ENCODE measurements at regions not wholly inside any gene's neighbourhood (a gene's known extent, or its start where the extent isn't known, plus 50 kb on each side); places are given as distances from the start of the nearest gene placed in this dataset.
A peak's percentile ranks its signal among the peaks of the same experiment; 100 is the strongest.

GRCh38 chr9:105053209-105053652 lies 125.3 kb upstream of the ABCA1 start (continued):
- TF ChIP-seq MITF (IDR thresholded peaks at IDR 0.05): 0 out of 2 replicates have a peak, but pooled peaks have one; percentile 35

GRCh38 chr9:105054491-105054890 lies 126.5 kb upstream of the ABCA1 start:
- Histone ChIP-seq H3K9ac (ENCODE audit: insufficient read depth in 1 of 2, low read depth in 2 of 2, low read length in 2 of 2) (no peak overlapping the region), H3K27me3 (ENCODE audit: control insufficient read depth in 2 of 2, insufficient read depth in 2 of 2, low read length in 2 of 2) (peaks cover 6 to 7% of the 10 kb centered on the region in 2 experiments; a peak in 3 of 5 replicates), H3K4me2 (ENCODE audit: insufficient read depth, low read length) (no peak overlapping the region), H3K4me1 (replicated peaks in 1 of 2; ENCODE audit: control insufficient read depth in 2 of 2, insufficient read depth in 2 of 2, low read length in 2 of 2) (no peaks in the 10 kb centered on the region), H2AFZ (ENCODE audit: low read depth, low read length) (no peak overlapping the region), H3K79me2 (ENCODE audit: control insufficient read depth, insufficient read depth, low read length) (no peaks in the 10 kb centered on the region), H3K36me3 (ENCODE audit: control insufficient read depth, insufficient read depth, low read length) (no peaks in the 10 kb centered on the region), H3K9me1 (ENCODE audit: control insufficient read depth, insufficient read depth, low read length) (no peaks in the 10 kb centered on the region), H4K20me1 (replicated peaks; ENCODE audit: control insufficient read depth, insufficient read depth, low read length) (no peaks in the 10 kb centered on the region), H3K27ac (ENCODE audit: extremely low read depth, low read depth, low read length) (no peak overlapping the region), H3K9me3 (replicated peaks; ENCODE audit: control insufficient read depth, insufficient read depth, low read depth, low read length) (no peaks in the 10 kb centered on the region), H3K4me3 (no peak overlapping the region)
- ChIA-PET CTCF (ENCODE audit: low intra/inter-chr PET ratio) (no interaction called here), POLR2A (interaction anchor here (0.7 to 1.3 kb wide), 3 partner anchors 8 to 39 kb away, joined by 3 to 4 read pairs (median 4); no protein-coding TSS in a partner anchor)
- BruUV-seq (replicated peaks): no TSS peak
- TF ChIP-seq FOSL1 (tag; conservative IDR thresholded peaks at IDR 0.05) (peak; percentile 52; the same call in 1 of the 2 replicates), ATF3 (IDR thresholded peaks at IDR 0.05) (peak; percentile 63), ATF3 (CRISPR knock-in tag; conservative IDR thresholded peaks at IDR 0.05) (no peak), MITF (IDR thresholded peaks at IDR 0.05) (no peak)
- ATAC-seq (no peak), DNase-seq (ENCODE audit: extremely low read depth in 1 of 4, low spot score in 3 of 4) (no peak), FAIRE-seq (no peak)
- in situ Hi-C loops (cut with MboI): no loop called here
- intact Hi-C loops (cut with micrococcal nuclease): no loop called here
- WGBS (ENCODE audit: insufficient coverage, low coverage, missing lambda C conversion rate): 0% methylated on average over 3 of the region's 3 CpGs

Data from K562 (cell line).